Gastrocnemius medialis (tissue), 4 donors: ENCODE measurements at regions not wholly inside any gene's neighbourhood (a gene's known extent, or its start where the extent isn't known, plus 50 kb on each side); places are given as distances from the start of the nearest gene placed in this dataset.

ENCODE experiments used
- ATAC-seq, 2 donors: fragments of 150-250 bp; one replicate each; pipeline ENCODE4 v1.9.1; 2016
- DNase-seq, 2 donors: peaks; one replicate each; pipeline ENCODE4 v3.0.0-alpha.2; 2019
- H3K27ac ChIP-seq, 4 donors: fragments of 200-600 bp; sonication (generic); 1 replicate in 1 of 4; 2 replicates in 3 of 4; pipeline ENCODE4 v1.5.1; 2016 to 2018; ENCODE audit warnings: mild to moderate bottlenecking in 2 of 4, moderate library complexity in 1 of 4
- H3K27me3 ChIP-seq, 3 donors: fragments of 200-600 bp; sonication (generic) in 2 of 3; 1 replicate in 1 of 3; 2 replicates in 2 of 3; pipeline versions ENCODE4 v1.5.1 to v1.6.0; 2016 to 2019; ENCODE audit warnings: mild to moderate bottlenecking in 1 of 3, moderate library complexity in 1 of 3
- H3K36me3 ChIP-seq, 2 donors: fragments of 200-600 bp; sonication (generic) in 1 of 2; one replicate each; pipeline ENCODE4 v1.5.1; 2017 to 2018
- H3K4me1 ChIP-seq, 2 donors: fragments of 200-600 bp; sonication (generic) in 1 of 2; one replicate each; pipeline ENCODE4 v1.5.1; 2016 to 2017; ENCODE audit warnings: mild to moderate bottlenecking in 2 of 2
- H3K4me3 ChIP-seq, 4 donors: fragments of 200-600 bp; sonication (generic) in 3 of 4; 1 replicate in 1 of 4; 2 replicates in 3 of 4; pipeline ENCODE4 v1.5.1; 2016 to 2019; ENCODE audit warnings: mild to moderate bottlenecking in 2 of 4
- H3K9me3 ChIP-seq, 3 donors: fragments of 200-600 bp; sonication (generic) in 2 of 3; 1 replicate in 1 of 3; 2 replicates in 2 of 3; pipeline ENCODE4 v1.5.1; 2016 to 2019
- POLR2A ChIP-seq, 2 donors: fragments of 450-650 bp; IDR thresholded peaks; one replicate each; pipeline ENCODE4 v1.6.1; 2017; ENCODE audit warnings: antibody characterized with exemption in 2 of 2, mild to moderate bottlenecking in 2 of 2, moderate library complexity in 2 of 2
- in situ Hi-C, 4 donors: fragments of 200-750 bp; cut with MboI; loops; one replicate each; pipeline versions ENCODE4 v1.15.0 to v1.8.0; 2017; ENCODE audit warnings: low sequenced_read_pairs in 4 of 4
- intact Hi-C: fragments of 100-400 bp; cut with DNase I; formaldehyde crosslinking; loops from one replicate; pipeline ENCODE4 v1.15.1; 2023; ENCODE audit warnings: low total_unique reads
- TF ChIP-seq, protein P1 (sequence below), 5 experiments: fragments of 450-650 bp in 3 of 5; fragments of 200-600 bp in 2 of 5; sonication (generic) in 2 of 5; IDR thresholded peaks in 4 of 5; conservative IDR thresholded peaks in 1 of 5; 1 replicate in 4 of 5; 2 replicates in 1 of 5; pipeline ENCODE4 v1.5.1; 2016 to 2019; ENCODE audit warnings: antibody characterized with exemption in 5 of 5, mild to moderate bottlenecking in 3 of 5, moderate library complexity in 3 of 5

GRCh38 chrX:37904833-37905232 lies 57.5 kb upstream of the DYNLT3 start:
- Histone ChIP-seq H3K4me3 (no peak overlapping the region), H3K27me3 (peaks cover 0 to 11% (median 5%) of the 10 kb centered on the region in 3 donors), H3K9me3 (no peaks in the 10 kb centered on the region), H3K36me3 (no peaks in the 10 kb centered on the region), H3K27ac (no peak overlapping the region), H3K4me1 (no peaks in the 10 kb centered on the region)
- in situ Hi-C loops (loop anchor here in 1 of 4 donors (25.0 kb wide), 1 partner anchor 257 kb away; no protein-coding TSS in a partner anchor), intact Hi-C loops (no loop called here)
- DNase-seq (no peak), ATAC-seq (no peak)
- TF ChIP-seq POLR2A (IDR thresholded peaks at IDR 0.05): no peak
- TF ChIP-seq, protein P1, sequence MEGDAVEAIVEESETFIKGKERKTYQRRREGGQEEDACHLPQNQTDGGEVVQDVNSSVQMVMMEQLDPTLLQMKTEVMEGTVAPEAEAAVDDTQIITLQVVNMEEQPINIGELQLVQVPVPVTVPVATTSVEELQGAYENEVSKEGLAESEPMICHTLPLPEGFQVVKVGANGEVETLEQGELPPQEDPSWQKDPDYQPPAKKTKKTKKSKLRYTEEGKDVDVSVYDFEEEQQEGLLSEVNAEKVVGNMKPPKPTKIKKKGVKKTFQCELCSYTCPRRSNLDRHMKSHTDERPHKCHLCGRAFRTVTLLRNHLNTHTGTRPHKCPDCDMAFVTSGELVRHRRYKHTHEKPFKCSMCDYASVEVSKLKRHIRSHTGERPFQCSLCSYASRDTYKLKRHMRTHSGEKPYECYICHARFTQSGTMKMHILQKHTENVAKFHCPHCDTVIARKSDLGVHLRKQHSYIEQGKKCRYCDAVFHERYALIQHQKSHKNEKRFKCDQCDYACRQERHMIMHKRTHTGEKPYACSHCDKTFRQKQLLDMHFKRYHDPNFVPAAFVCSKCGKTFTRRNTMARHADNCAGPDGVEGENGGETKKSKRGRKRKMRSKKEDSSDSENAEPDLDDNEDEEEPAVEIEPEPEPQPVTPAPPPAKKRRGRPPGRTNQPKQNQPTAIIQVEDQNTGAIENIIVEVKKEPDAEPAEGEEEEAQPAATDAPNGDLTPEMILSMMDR (IDR thresholded peaks at IDR 0.05 in 4 of 5, conservative IDR thresholded peaks at IDR 0.05 in 1 of 5): no peak

GRCh38 chrX:37905436-37906147 lies 58.2 kb upstream of the DYNLT3 start:
- Histone ChIP-seq H3K36me3 (no peaks in the 10 kb centered on the region), H3K4me1 (no peaks in the 10 kb centered on the region), H3K27ac (no peak overlapping the region), H3K9me3 (no peaks in the 10 kb centered on the region), H3K27me3 (peaks cover 0 to 11% (median 5%) of the 10 kb centered on the region in 3 donors), H3K4me3 (peak overlapping the region in 1 of 4 donors; percentile 5)
- in situ Hi-C loops (loop anchor here in 1 of 4 donors (25.0 kb wide), 1 partner anchor 257 kb away; no protein-coding TSS in a partner anchor), intact Hi-C loops (no loop called here)
- ATAC-seq (no peak), DNase-seq (no peak)
- TF ChIP-seq, protein P1 (IDR thresholded peaks at IDR 0.05 in 4 of 5, conservative IDR thresholded peaks at IDR 0.05 in 1 of 5): no peak
- no peak for TF ChIP-seq POLR2A (IDR thresholded peaks at IDR 0.05)

DNA sequence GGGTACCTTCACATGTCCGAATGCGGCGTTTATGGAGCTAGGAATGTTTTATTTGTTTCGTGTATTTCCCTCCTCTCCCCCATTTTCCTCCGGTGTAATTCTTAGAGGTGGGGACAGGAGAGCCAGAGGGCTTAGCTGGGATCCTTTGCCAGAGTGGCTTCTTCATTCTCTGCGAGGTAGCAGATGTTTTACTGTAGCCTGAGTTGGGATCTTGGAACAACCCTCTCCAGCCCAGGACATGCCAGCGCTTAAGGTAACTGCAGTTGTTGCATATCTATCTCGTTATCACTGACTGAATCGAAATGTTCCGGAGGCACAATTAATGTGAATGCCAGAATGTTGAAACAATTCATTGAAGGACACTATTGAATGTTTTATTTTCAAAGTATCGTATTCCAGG lies 59.0 kb upstream of the DYNLT3 start:
- ATAC-seq: no peak
- DNase-seq: no peak
- no peak overlapping the region for H3K4me3 ChIP-seq
- H3K4me1 ChIP-seq: no peaks in the 10 kb centered on the region
- peaks cover 0 to 11% (median 5%) of the 10 kb centered on the region in 3 donors for H3K27me3 ChIP-seq
- intact Hi-C loops (no loop called here), in situ Hi-C loops (loop anchor here in 1 of 4 donors (25.0 kb wide), 1 partner anchor 256 kb away; no protein-coding TSS in a partner anchor)
- H3K27ac ChIP-seq: no peak overlapping the region
- H3K36me3 ChIP-seq: no peaks in the 10 kb centered on the region
- no peaks in the 10 kb centered on the region for H3K9me3 ChIP-seq
- TF ChIP-seq POLR2A (IDR thresholded peaks at IDR 0.05): no peak
- TF ChIP-seq, protein P1 (IDR thresholded peaks at IDR 0.05 in 4 of 5, conservative IDR thresholded peaks at IDR 0.05 in 1 of 5): no peak

GRCh38 chrX:37910186-37910585 lies 62.8 kb upstream of the DYNLT3 start:
- in situ Hi-C loops (loop anchor here in 1 of 4 donors (25.0 kb wide), 1 partner anchor 252 kb away; no protein-coding TSS in a partner anchor), intact Hi-C loops (no loop called here)
- Histone ChIP-seq H3K4me3 (no peak overlapping the region), H3K9me3 (no peaks in the 10 kb centered on the region), H3K27ac (no peak overlapping the region), H3K4me1 (no peaks in the 10 kb centered on the region), H3K27me3 (peaks cover 0 to 11% (median 5%) of the 10 kb centered on the region in 3 donors), H3K36me3 (no peaks in the 10 kb centered on the region)
- TF ChIP-seq, protein P1 (IDR thresholded peaks at IDR 0.05 in 4 of 5, conservative IDR thresholded peaks at IDR 0.05 in 1 of 5): no peak
- TF ChIP-seq POLR2A (IDR thresholded peaks at IDR 0.05): no peak
- DNase-seq: no peak
- no peak for ATAC-seq
